ENCODE measurements at regions not wholly inside any gene's neighbourhood (a gene's known extent, or its start where the extent isn't known, plus 50 kb on each side); places are given as distances from the start of the nearest gene placed in this dataset.
"Not testable (repeated sequence)": the region's sequence is repeated elsewhere in the genome, so short reads cannot be mapped to it uniquely, and the experiment has no call there.

DNA sequence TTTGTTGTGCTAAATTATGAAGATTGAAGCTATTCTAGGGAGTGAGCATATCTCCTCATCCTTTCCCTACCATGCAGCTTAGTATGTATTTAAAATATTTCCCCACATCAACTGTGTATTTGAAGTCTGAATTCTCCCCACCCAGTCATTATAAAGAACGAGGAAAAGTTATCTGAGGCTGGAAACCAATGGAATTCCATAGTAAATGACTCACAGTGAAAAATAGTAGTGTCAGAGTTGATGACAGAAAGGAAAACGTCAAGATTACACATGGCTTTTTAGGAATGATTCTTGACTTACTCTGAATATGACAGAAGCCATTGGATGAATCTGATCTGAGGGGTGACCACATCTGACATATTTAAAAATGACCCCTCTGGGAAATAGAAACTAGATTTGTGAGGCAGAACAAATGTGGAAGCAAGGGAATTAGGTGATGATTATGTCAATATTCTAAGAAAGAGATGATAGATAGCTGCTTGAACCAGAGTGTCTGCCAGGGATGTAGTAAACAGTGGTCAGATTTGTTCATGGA, 1768.9 kb upstream of the CDH9 start:
- FAIRE-seq (no peak), DNase-seq (ENCODE audit: insufficient read length, low spot score) (no peak)

DNA sequence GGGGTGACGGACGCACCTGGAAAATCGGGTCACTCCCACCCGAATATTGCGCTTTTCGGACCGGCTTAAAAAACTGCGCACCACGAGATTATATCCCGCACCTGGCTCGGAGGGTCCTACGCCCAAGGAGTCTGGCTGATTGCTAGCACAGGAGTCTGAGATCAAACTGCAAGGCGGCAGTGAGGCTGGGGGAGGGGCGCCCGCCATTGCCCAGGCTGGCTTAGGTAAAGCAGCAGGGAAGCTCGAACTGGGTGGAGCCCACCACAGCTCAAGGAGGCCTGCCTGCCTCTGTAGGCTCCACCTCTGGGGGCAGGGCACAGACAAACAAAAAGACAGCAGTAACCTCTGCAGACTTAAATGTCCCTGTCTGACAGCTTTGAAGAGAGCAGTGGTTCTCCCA, 1760.6 kb upstream of the CDH9 start:
- not testable (repeated sequence) for DNase-seq (ENCODE audit: insufficient read length, low spot score); FAIRE-seq

GRCh38 chr5:28788954-28789353, 1750.6 kb upstream of the CDH9 start:
- no peak for FAIRE-seq
- no peak for DNase-seq (ENCODE audit: insufficient read length, low spot score)

GRCh38 chr5:28780083-28780692, 1741.8 kb upstream of the CDH9 start:
- FAIRE-seq (no peak), DNase-seq (ENCODE audit: insufficient read length, low spot score) (no peak)

- FAIRE-seq: no peak
- DNase-seq (ENCODE audit: insufficient read length, low spot score): no peak
Measured at GRCh38 chr5:28779161-28779754, 1740.9 kb upstream of the CDH9 start.

GRCh38 chr5:28770307-28770706, 1731.9 kb upstream of the CDH9 start:
- DNase-seq (ENCODE audit: insufficient read length, low spot score): no peak
- FAIRE-seq: no peak

GRCh38 chr5:28766565-28767158, 1728.3 kb upstream of the CDH9 start:
- DNase-seq (ENCODE audit: insufficient read length, low spot score): no peak

GRCh38 chr5:28751396-28751795, 1713.0 kb upstream of the CDH9 start:
- no peak for FAIRE-seq
- no peak for DNase-seq (ENCODE audit: insufficient read length, low spot score)

More at GRCh38 chr5:28766565-28767158, 1728.3 kb upstream of the CDH9 start:
- no peak for FAIRE-seq

DNA sequence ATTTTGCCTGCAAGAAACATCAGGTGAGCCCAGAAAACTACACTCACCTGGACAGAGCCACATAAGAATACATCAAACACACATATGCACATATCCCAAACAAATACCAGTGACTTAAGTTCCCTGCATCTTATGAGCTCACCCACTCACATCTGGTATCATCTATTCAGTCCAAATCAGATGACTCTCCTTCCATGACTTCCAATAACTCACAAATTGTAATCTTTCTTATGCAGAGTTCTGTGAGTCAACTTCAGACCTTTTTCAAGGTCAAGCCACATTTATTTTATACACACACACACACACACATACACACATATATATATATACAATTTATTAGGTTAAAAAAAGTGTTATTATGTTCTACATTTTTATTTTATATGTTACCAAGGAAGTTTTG, 1711.9 kb upstream of the CDH9 start:
- DNase-seq (ENCODE audit: insufficient read length, low spot score): no peak
- no peak for FAIRE-seq

DNA sequence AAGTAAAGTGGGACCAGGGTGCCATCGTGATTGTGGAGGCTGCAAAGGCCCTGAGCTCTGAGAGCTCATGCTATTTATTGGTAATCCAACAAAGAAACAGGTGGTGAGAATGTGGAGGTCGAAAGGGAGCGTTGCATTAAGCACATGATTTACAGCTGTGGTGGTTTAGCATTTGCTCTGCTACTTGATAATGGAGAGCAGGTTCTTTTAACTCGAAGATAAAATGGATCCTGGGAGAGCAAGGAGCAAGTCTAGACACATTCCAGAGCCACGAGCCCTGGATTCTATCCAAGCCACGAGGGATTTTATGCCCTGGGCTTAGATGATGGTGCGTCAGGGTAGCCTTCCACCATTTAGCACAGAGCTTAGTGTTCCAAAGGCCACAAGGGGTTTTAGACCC, 1710.1 kb upstream of the CDH9 start:
- DNase-seq (ENCODE audit: insufficient read length, low spot score) (no peak), FAIRE-seq (no peak)

GRCh38 chr5:28743716-28744110, 1705.3 kb upstream of the CDH9 start:
- FAIRE-seq: no peak
- no peak for DNase-seq (ENCODE audit: insufficient read length, low spot score)

- FAIRE-seq (no peak), DNase-seq (ENCODE audit: insufficient read length, low spot score) (no peak)
Measured at GRCh38 chr5:28743025-28743715, 1704.8 kb upstream of the CDH9 start.

- DNase-seq (ENCODE audit: insufficient read length, low spot score) (no peak), FAIRE-seq (no peak)
Measured at GRCh38 chr5:28737682-28738081, 1699.3 kb upstream of the CDH9 start.

DNA sequence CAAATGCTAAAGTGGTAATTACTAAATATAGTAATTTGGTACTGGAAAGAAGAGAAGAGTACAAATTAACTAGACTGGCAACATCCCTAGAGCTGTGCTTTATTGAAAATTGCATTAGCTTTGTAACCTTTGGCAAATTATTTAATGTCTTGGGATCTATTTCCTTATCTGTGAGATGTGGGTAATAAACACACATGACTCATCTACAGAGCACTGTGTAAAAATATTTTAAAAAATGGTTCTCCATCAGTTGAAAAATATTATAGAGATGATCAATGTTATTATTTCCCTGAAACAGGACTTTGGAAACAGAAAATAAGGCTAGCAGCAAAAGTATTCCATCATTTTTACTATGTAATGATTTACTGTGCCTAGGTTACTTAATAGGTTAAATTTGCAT, 1698.8 kb upstream of the CDH9 start:
- FAIRE-seq (no peak), DNase-seq (ENCODE audit: insufficient read length, low spot score) (no peak)

DNA sequence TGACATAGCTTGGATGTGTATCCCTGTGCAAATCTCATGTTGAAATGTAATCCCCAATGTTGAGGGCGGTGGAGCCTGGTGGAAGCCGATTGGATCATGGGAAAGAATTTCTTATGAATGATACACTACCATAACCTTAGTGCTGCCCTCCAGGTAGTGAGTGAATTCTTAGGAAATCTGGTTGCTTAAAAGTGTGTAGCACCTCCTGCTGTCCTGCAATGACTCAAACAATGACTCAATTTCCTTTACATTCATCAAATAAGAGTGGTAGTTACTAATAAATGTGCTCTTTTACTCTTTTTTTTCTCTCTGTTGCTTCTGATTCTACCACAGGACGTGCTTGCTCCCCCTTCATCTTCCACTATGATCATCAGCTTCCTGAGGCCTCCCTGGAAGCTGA, 1696.0 kb upstream of the CDH9 start:
- FAIRE-seq (no peak), DNase-seq (ENCODE audit: insufficient read length, low spot score) (no peak)

DNA sequence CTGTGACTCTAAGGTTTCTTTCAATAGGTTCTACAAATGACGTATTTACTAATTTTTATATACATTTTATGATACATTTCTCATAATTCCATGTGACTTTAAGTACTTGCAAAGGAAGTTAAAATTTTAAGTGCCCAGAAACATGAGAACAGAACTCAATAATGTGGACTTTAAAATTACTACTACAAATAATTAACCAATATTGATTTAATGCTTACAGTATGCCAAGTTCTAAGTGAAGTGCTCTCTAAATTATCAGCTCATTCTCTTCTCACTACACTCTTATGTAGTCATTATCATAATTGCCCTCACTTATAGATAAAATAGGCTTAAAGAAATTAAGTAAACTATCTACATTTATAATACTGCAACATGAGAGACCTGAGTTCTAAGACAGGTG, 1690.7 kb upstream of the CDH9 start:
- DNase-seq (ENCODE audit: insufficient read length, low spot score) (no peak), FAIRE-seq (no peak)

DNA sequence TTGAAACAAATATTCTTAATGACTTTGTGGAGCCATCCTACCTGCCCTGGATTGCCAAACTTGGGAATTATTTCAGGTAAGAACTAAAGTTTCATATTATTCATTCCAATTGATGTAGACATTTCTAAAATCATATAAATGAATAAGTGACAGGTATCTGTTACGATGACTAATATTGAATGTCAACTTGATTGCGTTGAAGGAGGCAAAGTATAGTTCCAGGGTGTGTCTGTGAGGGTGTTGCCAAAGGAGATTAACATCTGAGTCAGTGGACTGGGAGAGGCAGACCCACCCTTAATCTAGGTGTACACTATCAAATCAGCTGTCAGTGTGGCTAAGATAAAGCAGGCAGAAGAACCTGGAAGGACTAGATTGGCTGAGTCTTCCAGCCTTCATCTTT, 1688.4 kb upstream of the CDH9 start:
- DNase-seq (ENCODE audit: insufficient read length, low spot score) (no peak), FAIRE-seq (no peak)

GRCh38 chr5:28725001-28725400, 1686.6 kb upstream of the CDH9 start:
- no peak for FAIRE-seq

DNA sequence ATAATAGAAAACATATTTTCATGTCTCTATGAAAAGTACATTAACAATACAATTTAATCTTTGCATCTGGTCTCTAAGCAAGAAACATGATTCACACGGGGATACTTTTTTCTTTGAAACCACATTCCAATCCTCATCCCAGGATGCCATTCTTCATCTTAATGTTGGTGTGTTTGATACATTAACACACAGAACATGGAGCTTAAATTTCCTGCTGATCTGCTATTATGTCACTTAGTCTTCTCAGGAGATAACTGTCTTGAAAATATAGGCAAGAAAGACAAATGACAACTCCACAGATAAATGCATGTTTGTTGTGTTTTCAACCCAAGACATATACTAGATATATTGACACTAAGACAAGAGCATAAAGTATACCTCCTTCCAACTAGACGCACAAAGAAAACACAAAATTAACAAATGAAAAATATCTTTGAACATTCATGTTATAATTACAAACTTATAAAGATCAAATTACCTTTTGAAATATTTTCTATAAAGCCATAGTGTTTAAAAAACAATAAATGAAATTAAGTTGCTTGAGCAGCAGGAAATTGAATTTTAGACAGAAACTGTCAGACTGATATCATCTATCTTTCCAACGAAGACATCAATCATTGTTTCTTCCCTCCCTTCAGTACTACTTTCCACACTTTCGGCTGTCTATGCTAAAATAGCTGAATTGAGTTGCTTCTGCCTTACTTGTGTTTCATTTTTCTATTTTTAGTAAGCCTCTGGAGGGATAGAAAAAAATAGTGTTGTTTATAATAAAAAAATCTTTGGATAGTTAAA, 1676.7 kb upstream of the CDH9 start:
- DNase-seq (ENCODE audit: insufficient read length, low spot score) (no peak), FAIRE-seq (no peak)

More at GRCh38 chr5:28725001-28725400, 1686.6 kb upstream of the CDH9 start:
- DNase-seq (ENCODE audit: insufficient read length, low spot score): no peak

- FAIRE-seq (no peak), DNase-seq (ENCODE audit: insufficient read length, low spot score) (no peak)
Measured at GRCh38 chr5:28710360-28710759, 1672.0 kb upstream of the CDH9 start.

GRCh38 chr5:28708472-28708871, 1670.1 kb upstream of the CDH9 start:
- no peak for FAIRE-seq

More at GRCh38 chr5:28708472-28708871, 1670.1 kb upstream of the CDH9 start:
- DNase-seq (ENCODE audit: insufficient read length, low spot score): no peak

Data from GM19239 (cell line).